K562 (cell line): ENCODE measurements at regions not wholly inside any gene's neighbourhood (a gene's known extent, or its start where the extent isn't known, plus 50 kb on each side); places are given as distances from the start of the nearest gene placed in this dataset.

Experiments used
- ERF ChIP-seq: fragments of 450-650 bp; formaldehyde crosslinking; IDR thresholded peaks from 2 replicates; pipeline ENCODE4 v1.4.0; 2020; ENCODE audit warnings: mild to moderate bottlenecking, mixed read lengths
- ETS2 ChIP-seq: IDR thresholded peaks from 2 replicates; pipeline ENCODE4 v1.6.1; 2016; ENCODE audit warnings: borderline replicate concordance, missing genetic modification characterization, mild to moderate bottlenecking, moderate library complexity, missing compliant biosample characterization; ENCODE audit not compliant: poor library complexity, severe bottlenecking
- HDAC1 ChIP-seq, 2 experiments: fragments of 450-650 bp; IDR thresholded peaks; 2 replicates each; pipeline ENCODE4 v1.6.1; 2016 to 2017; ENCODE audit warnings: inconsistent platforms in 1 of 2, mild to moderate bottlenecking in 1 of 2, moderate library complexity in 1 of 2
- HNRNPK ChIP-seq: fragments of 200-400 bp; formaldehyde crosslinking; IDR thresholded peaks from one replicate; pipeline ENCODE4 v1.6.1; 2018; ENCODE audit warnings: mild to moderate bottlenecking, low read depth, low read length; ENCODE audit not compliant: poor library complexity, severe bottlenecking
- SAP30 ChIP-seq: fragments of 200-600 bp; sonication (generic); IDR thresholded peaks from 2 replicates; pipeline ENCODE4 v1.6.1; 2012; ENCODE audit warnings: borderline replicate concordance, low read depth, mild to moderate bottlenecking, moderate library complexity, low read length, control low read depth, inconsistent platforms; ENCODE audit not compliant: insufficient read depth, poor library complexity, severe bottlenecking
- TRIM24 ChIP-seq, 2 experiments: fragments of 450-650 bp; IDR thresholded peaks; 2 replicates each; pipeline ENCODE4 v1.6.1; 2016
- WHSC1 ChIP-seq: IDR thresholded peaks from one replicate; pipeline ENCODE4 v1.6.1; 2012; ENCODE audit warnings: low read length, control low read depth, inconsistent platforms
- TF ChIP-seq, protein P1 (sequence below), 2 experiments: IDR thresholded peaks; 2 replicates each; pipeline ENCODE4 v1.6.1; 2012; ENCODE audit warnings: improper control_type of control experiment in 2 of 2, low read depth in 2 of 2, low read length in 2 of 2, borderline replicate concordance in 1 of 2
- TF ChIP-seq, protein P2 (sequence below): fragments of 450-650 bp; IDR thresholded peaks from 2 replicates; pipeline ENCODE4 v1.6.1; 2017; ENCODE audit warnings: antibody characterized with exemption, mild to moderate bottlenecking
- TF ChIP-seq, protein P3 (sequence below): fragments of 450-650 bp; formaldehyde crosslinking; IDR thresholded peaks from 2 replicates; pipeline ENCODE4 v1.4.0; 2022; ENCODE audit warnings: missing genetic modification characterization

DNA sequence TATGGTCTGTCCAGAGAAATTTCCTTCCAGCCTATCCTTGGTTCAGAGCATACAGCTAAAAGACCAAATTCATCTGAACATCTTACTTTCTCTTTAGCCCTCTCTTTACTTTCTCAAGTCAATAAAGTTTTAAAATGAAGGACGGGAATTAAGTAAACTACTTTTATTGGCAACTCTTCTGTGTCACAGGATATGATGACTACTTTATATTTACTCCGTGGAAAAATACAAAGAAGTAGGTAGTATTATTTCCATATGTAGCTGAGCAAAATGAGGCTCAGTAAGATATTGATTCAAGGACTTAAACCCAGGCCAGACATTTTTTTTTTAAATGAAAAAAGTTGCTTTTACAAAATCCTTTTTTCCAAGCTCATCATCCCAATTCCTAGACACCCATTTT is 151.2 kb upstream of the DPYD start (continued):
- TF ChIP-seq ETS2 (no peak), WHSC1 (no peak), HNRNPK (no peak), TRIM24 (IDR thresholded peaks at IDR 0.05) (no peak), ERF (CRISPR knock-in tag) (no peak), SAP30 (no peak), HDAC1 (IDR thresholded peaks at IDR 0.05) (no peak)
- TF ChIP-seq, protein P1, sequence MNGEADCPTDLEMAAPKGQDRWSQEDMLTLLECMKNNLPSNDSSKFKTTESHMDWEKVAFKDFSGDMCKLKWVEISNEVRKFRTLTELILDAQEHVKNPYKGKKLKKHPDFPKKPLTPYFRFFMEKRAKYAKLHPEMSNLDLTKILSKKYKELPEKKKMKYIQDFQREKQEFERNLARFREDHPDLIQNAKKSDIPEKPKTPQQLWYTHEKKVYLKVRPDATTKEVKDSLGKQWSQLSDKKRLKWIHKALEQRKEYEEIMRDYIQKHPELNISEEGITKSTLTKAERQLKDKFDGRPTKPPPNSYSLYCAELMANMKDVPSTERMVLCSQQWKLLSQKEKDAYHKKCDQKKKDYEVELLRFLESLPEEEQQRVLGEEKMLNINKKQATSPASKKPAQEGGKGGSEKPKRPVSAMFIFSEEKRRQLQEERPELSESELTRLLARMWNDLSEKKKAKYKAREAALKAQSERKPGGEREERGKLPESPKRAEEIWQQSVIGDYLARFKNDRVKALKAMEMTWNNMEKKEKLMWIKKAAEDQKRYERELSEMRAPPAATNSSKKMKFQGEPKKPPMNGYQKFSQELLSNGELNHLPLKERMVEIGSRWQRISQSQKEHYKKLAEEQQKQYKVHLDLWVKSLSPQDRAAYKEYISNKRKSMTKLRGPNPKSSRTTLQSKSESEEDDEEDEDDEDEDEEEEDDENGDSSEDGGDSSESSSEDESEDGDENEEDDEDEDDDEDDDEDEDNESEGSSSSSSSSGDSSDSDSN (IDR thresholded peaks at IDR 0.05; ENCODE audit: borderline replicate concordance in 1 of 2, low read depth in 2 of 2, low read length in 2 of 2): no peak
- TF ChIP-seq, protein P2, sequence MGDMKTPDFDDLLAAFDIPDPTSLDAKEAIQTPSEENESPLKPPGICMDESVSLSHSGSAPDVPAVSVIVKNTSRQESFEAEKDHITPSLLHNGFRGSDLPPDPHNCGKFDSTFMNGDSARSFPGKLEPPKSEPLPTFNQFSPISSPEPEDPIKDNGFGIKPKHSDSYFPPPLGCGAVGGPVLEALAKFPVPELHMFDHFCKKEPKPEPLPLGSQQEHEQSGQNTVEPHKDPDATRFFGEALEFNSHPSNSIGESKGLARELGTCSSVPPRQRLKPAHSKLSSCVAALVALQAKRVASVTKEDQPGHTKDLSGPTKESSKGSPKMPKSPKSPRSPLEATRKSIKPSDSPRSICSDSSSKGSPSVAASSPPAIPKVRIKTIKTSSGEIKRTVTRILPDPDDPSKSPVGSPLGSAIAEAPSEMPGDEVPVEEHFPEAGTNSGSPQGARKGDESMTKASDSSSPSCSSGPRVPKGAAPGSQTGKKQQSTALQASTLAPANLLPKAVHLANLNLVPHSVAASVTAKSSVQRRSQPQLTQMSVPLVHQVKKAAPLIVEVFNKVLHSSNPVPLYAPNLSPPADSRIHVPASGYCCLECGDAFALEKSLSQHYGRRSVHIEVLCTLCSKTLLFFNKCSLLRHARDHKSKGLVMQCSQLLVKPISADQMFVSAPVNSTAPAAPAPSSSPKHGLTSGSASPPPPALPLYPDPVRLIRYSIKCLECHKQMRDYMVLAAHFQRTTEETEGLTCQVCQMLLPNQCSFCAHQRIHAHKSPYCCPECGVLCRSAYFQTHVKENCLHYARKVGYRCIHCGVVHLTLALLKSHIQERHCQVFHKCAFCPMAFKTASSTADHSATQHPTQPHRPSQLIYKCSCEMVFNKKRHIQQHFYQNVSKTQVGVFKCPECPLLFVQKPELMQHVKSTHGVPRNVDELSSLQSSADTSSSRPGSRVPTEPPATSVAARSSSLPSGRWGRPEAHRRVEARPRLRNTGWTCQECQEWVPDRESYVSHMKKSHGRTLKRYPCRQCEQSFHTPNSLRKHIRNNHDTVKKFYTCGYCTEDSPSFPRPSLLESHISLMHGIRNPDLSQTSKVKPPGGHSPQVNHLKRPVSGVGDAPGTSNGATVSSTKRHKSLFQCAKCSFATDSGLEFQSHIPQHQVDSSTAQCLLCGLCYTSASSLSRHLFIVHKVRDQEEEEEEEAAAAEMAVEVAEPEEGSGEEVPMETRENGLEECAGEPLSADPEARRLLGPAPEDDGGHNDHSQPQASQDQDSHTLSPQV: no peak
- TF ChIP-seq, protein P3, sequence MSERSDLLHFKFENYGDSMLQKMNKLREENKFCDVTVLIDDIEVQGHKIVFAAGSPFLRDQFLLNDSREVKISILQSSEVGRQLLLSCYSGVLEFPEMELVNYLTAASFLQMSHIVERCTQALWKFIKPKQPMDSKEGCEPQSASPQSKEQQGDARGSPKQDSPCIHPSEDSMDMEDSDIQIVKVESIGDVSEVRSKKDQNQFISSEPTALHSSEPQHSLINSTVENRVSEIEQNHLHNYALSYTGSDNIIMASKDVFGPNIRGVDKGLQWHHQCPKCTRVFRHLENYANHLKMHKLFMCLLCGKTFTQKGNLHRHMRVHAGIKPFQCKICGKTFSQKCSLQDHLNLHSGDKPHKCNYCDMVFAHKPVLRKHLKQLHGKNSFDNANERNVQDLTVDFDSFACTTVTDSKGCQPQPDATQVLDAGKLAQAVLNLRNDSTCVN (CRISPR knock-in tag): no peak
